G401.6 (cell line): ENCODE measurements at regions not wholly inside any gene's neighbourhood (a gene's known extent, or its start where the extent isn't known, plus 50 kb on each side); places are given as distances from the start of the nearest gene placed in this dataset.

ENCODE experiments used
- FAIRE-seq: peaks from 2 replicates; lab custom pipeline; 2012; peaks lifted over from hg19 to GRCh38; lab: Jason Lieb, UNC

GRCh38 chr2:18465979-18466378 is 94.5 kb downstream of the RDH14 start:
- no peak for FAIRE-seq

- FAIRE-seq = no peak
Observed at GRCh38 chr2:18464913-18465312, 95.5 kb downstream of the RDH14 start.

GRCh38 chr2:18456026-18456425 is 104.4 kb downstream of the RDH14 start:
- no peak for FAIRE-seq

GRCh38 chr2:18455236-18455862 is 105.1 kb downstream of the RDH14 start:
- no peak for FAIRE-seq

GRCh38 chr2:18454692-18455235 is 105.7 kb downstream of the RDH14 start:
- FAIRE-seq = no peak

- no peak for FAIRE-seq
Observed at GRCh38 chr2:18446715-18447114, 113.7 kb downstream of the RDH14 start.

GRCh38 chr2:18445433-18446320 is 114.8 kb downstream of the RDH14 start:
- FAIRE-seq = no peak

GRCh38 chr2:18444806-18445205 is 115.6 kb downstream of the RDH14 start:
- FAIRE-seq = no peak

GRCh38 chr2:18441583-18441982 is 118.9 kb downstream of the RDH14 start:
- FAIRE-seq = no peak

- FAIRE-seq = no peak
Observed at GRCh38 chr2:18440777-18441176, 119.7 kb downstream of the RDH14 start.

- FAIRE-seq = no peak
Observed at GRCh38 chr2:18440141-18440661, 120.3 kb downstream of the RDH14 start.

- FAIRE-seq = no peak
Observed at GRCh38 chr2:18439716-18440115, 120.7 kb downstream of the RDH14 start.

GRCh38 chr2:18437909-18438308 is 122.5 kb downstream of the RDH14 start:
- no peak for FAIRE-seq

- no peak for FAIRE-seq
Observed at GRCh38 chr2:18436503-18437005, 123.9 kb downstream of the RDH14 start.

- peak; percentile 90 for FAIRE-seq
Observed at GRCh38 chr2:18435426-18436037, 124.9 kb downstream of the RDH14 start.

- FAIRE-seq = no peak
Observed at GRCh38 chr2:18433872-18434271, 126.6 kb downstream of the RDH14 start.

- no peak for FAIRE-seq
Observed at GRCh38 chr2:18432999-18433398, 127.5 kb downstream of the RDH14 start.

GRCh38 chr2:18430996-18431748 is 129.3 kb downstream of the RDH14 start:
- FAIRE-seq = no peak

- FAIRE-seq = no peak
Observed at GRCh38 chr2:18428516-18428915, 131.9 kb downstream of the RDH14 start.

- no peak for FAIRE-seq
Observed at GRCh38 chr2:18427762-18428161, 132.7 kb downstream of the RDH14 start.

GRCh38 chr2:18426174-18426573 is 134.3 kb downstream of the RDH14 start:
- no peak for FAIRE-seq

GRCh38 chr2:18425210-18425703 is 135.2 kb downstream of the RDH14 start:
- FAIRE-seq = no peak
